ENCODE measurements at regions not wholly inside any gene's neighbourhood (a gene's known extent, or its start where the extent isn't known, plus 50 kb on each side); places are given as distances from the start of the nearest gene placed in this dataset.

DNA sequence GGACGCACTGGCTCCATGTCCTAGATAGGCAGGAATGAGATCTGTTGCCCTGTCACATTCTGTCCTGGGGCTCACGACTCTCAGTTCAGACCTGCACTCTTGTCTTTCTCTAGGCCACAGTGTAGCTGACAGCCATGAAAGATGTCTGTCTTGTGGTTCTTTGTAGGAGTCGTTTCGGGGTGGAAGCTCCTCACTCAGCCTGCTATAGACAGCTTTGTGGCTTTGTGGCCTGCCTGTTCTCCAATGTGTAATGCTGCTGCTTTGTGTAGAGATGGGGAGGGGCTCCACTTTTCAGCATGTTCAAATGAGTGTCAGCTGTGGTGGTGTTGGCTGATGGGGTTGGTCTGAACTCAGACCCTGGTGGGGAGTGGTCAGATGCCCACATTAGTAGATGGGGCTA lies 410.7 kb downstream of the ACTR3B start:
- TF ChIP-seq, protein P1, sequence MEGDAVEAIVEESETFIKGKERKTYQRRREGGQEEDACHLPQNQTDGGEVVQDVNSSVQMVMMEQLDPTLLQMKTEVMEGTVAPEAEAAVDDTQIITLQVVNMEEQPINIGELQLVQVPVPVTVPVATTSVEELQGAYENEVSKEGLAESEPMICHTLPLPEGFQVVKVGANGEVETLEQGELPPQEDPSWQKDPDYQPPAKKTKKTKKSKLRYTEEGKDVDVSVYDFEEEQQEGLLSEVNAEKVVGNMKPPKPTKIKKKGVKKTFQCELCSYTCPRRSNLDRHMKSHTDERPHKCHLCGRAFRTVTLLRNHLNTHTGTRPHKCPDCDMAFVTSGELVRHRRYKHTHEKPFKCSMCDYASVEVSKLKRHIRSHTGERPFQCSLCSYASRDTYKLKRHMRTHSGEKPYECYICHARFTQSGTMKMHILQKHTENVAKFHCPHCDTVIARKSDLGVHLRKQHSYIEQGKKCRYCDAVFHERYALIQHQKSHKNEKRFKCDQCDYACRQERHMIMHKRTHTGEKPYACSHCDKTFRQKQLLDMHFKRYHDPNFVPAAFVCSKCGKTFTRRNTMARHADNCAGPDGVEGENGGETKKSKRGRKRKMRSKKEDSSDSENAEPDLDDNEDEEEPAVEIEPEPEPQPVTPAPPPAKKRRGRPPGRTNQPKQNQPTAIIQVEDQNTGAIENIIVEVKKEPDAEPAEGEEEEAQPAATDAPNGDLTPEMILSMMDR (IDR thresholded peaks at IDR 0.05; ENCODE audit: insufficient read depth, low read depth, low read length), result no peak
- no peak for TF ChIP-seq EZH2 (IDR thresholded peaks at IDR 0.05; ENCODE audit: insufficient read depth, low read length)
